Peyer's patch (tissue), 4 donors: ENCODE measurements at regions not wholly inside any gene's neighbourhood (a gene's known extent, or its start where the extent isn't known, plus 50 kb on each side); places are given as distances from the start of the nearest gene placed in this dataset.

Experiments
- DNase-seq, 3 donors: peaks; one replicate each; pipeline ENCODE4 v3.0.0-alpha.2; 2017 to 2019
- H3K27ac ChIP-seq, 4 donors: fragments of 200-600 bp; sonication (generic); one replicate each; pipeline ENCODE4 v1.5.1; 2016 to 2019
- H3K27me3 ChIP-seq, 2 donors: fragments of 200-600 bp; sonication (generic); one replicate each; pipeline ENCODE4 v1.5.1; 2019
- H3K36me3 ChIP-seq, 3 donors: fragments of 200-600 bp; sonication (generic); one replicate each; pipeline ENCODE4 v1.5.1; 2016 to 2019
- H3K4me1 ChIP-seq, 4 donors: fragments of 200-600 bp; sonication (generic); one replicate each; pipeline ENCODE4 v1.5.1; 2016 to 2019
- H3K4me3 ChIP-seq, 4 donors: fragments of 200-600 bp; sonication (generic); 1 replicate in 3 of 4; 2 replicates in 1 of 4; pipeline ENCODE4 v1.5.1; 2016 to 2019; ENCODE audit warnings: mild to moderate bottlenecking in 1 of 4
- H3K9me3 ChIP-seq, 4 donors: fragments of 200-600 bp; sonication (generic); one replicate each; pipeline ENCODE4 v1.5.1; 2016 to 2019; ENCODE audit warnings: mild to moderate bottlenecking in 1 of 4
- POLR2A ChIP-seq, 2 donors: fragments of 450-650 bp; IDR thresholded peaks; one replicate each; pipeline ENCODE4 v1.5.1; 2017; ENCODE audit warnings: antibody characterized with exemption in 2 of 2, mild to moderate bottlenecking in 2 of 2, moderate library complexity in 2 of 2
- TF ChIP-seq, protein P1 (sequence below), 6 experiments: fragments of 450-650 bp in 4 of 6; fragments of 200-600 bp in 2 of 6; sonication (generic) in 1 of 6; IDR thresholded peaks; one replicate each; pipeline ENCODE4 v1.5.1; 2017 to 2019; ENCODE audit warnings: antibody characterized with exemption in 6 of 6, mild to moderate bottlenecking in 3 of 6, moderate library complexity in 1 of 6

DNA sequence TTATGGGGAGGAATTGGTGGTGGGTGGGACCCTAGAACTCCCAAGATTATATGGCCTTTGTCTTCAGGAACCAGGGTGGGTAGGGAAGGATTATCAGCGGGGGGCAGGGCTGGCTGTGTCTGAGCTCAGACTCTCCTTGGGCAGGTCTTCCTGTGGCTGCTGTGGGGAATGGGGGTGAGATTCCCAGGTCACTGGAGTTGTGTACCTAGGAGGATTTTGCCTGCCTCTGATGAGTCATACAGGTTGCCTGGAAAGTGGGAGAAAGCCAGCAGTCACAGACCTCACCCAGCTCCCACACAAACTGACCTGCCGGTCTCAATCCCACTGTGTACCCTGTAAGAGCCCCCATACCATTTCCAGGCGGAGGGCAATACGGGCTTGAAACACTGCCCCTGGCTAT lies 209.9 kb upstream of the CNTN3 start:
- H3K4me1 ChIP-seq: no peaks in the 10 kb centered on the region
- no peaks in the 10 kb centered on the region for H3K36me3 ChIP-seq
- H3K27me3 ChIP-seq: no peaks in the 10 kb centered on the region
- TF ChIP-seq, protein P1, sequence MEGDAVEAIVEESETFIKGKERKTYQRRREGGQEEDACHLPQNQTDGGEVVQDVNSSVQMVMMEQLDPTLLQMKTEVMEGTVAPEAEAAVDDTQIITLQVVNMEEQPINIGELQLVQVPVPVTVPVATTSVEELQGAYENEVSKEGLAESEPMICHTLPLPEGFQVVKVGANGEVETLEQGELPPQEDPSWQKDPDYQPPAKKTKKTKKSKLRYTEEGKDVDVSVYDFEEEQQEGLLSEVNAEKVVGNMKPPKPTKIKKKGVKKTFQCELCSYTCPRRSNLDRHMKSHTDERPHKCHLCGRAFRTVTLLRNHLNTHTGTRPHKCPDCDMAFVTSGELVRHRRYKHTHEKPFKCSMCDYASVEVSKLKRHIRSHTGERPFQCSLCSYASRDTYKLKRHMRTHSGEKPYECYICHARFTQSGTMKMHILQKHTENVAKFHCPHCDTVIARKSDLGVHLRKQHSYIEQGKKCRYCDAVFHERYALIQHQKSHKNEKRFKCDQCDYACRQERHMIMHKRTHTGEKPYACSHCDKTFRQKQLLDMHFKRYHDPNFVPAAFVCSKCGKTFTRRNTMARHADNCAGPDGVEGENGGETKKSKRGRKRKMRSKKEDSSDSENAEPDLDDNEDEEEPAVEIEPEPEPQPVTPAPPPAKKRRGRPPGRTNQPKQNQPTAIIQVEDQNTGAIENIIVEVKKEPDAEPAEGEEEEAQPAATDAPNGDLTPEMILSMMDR (IDR thresholded peaks at IDR 0.05): no peak
- no peak for TF ChIP-seq POLR2A (IDR thresholded peaks at IDR 0.05)
- DNase-seq: no peak
- H3K9me3 ChIP-seq: no peaks in the 10 kb centered on the region
- no peak overlapping the region for H3K4me3 ChIP-seq
- no peak overlapping the region for H3K27ac ChIP-seq

DNA sequence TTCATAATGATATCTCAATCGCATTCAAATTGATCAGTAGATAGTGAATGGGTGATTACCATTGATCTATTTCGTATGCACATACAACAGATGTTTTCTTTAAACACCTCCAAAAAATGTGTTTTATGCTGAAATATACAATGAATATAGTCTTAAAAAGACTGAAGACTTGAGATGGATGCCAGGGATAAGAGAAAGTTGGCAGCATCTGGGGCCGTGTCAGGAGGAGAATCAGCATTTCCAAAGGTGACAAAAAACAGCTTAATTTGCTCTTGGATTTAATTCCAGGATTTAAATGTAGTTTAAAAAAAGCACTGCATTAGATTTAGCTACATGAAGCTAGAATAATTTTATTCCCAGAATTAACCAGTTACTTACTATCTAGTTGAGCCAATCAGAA lies 199.7 kb upstream of the CNTN3 start:
- no peak for DNase-seq
- Histone ChIP-seq H3K27ac (no peak overlapping the region), H3K27me3 (no peaks in the 10 kb centered on the region), H3K4me3 (no peak overlapping the region), H3K36me3 (no peaks in the 10 kb centered on the region), H3K9me3 (no peaks in the 10 kb centered on the region), H3K4me1 (no peaks in the 10 kb centered on the region)
- TF ChIP-seq, protein P1 (IDR thresholded peaks at IDR 0.05): no peak
- TF ChIP-seq POLR2A (IDR thresholded peaks at IDR 0.05): no peak

DNA sequence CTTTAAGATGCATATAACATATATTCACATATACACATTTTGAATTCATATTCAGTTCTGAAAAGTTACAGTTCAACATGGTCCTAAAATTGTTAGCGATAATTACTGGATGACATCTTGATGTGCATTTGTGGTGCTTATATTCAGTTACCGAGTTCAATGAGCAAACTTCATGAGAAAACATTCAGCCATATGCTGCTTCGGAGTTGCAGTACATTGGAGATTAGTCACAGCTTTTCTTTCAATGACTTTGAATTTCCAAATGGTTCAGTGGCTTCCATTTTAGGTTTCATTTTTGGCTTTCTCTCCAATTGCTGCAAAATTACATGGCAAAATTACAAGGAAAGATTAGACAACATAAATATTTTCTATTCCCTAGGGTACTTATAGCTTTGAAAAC lies 198.3 kb upstream of the CNTN3 start:
- DNase-seq: no peak
- H3K27ac ChIP-seq: no peak overlapping the region

DNA sequence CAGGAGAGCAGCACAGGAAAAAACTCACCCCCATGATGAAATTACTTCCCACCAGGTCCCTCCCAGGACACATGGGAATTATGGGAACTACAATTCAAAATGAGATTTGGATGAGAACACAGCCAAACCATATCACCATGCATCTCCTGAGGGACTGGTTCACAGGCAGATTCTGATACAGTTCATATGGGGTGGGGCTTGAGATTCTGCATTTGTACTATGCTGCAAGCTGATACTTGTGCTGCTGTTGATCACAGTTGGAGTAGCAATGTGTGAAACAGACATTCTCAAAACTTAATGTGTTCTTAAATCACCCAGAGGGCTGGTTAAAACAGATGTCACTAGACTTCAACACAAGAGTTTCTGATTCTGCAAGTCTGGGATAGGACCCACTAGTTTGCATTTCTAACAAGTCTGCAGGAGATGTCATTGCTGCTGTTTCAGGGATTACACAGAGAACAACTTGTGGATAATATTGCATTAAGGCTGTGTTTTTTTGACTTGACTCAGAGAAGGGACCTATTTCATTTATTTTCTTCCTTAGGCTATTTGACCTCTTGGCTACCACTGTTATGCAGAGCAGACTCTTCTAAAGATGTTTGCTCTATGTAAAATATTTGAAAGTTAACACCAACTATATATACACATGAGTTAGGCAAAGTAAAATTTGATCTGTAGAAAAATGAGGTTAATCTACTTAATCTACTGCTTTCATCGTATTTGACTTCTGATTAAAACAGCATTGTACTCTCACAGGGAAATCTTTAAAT lies 194.2 kb upstream of the CNTN3 start:
- no peak overlapping the region for H3K27ac ChIP-seq
- no peak for DNase-seq
- H3K4me3 ChIP-seq: no peak overlapping the region
- H3K9me3 ChIP-seq: no peaks in the 10 kb centered on the region
- H3K4me1 ChIP-seq: no peaks in the 10 kb centered on the region
- no peaks in the 10 kb centered on the region for H3K36me3 ChIP-seq
- H3K27me3 ChIP-seq: no peaks in the 10 kb centered on the region
- no peak for TF ChIP-seq POLR2A (IDR thresholded peaks at IDR 0.05)
- TF ChIP-seq, protein P1 (IDR thresholded peaks at IDR 0.05): no peak

More for the DNA sequence above, 198.3 kb upstream of the CNTN3 start:
- no peak for TF ChIP-seq POLR2A (IDR thresholded peaks at IDR 0.05)
- TF ChIP-seq, protein P1 (IDR thresholded peaks at IDR 0.05): no peak
- H3K36me3 ChIP-seq: no peaks in the 10 kb centered on the region
- H3K27me3 ChIP-seq: no peaks in the 10 kb centered on the region
- no peak overlapping the region for H3K4me3 ChIP-seq
- H3K9me3 ChIP-seq: no peaks in the 10 kb centered on the region
- no peaks in the 10 kb centered on the region for H3K4me1 ChIP-seq

DNA sequence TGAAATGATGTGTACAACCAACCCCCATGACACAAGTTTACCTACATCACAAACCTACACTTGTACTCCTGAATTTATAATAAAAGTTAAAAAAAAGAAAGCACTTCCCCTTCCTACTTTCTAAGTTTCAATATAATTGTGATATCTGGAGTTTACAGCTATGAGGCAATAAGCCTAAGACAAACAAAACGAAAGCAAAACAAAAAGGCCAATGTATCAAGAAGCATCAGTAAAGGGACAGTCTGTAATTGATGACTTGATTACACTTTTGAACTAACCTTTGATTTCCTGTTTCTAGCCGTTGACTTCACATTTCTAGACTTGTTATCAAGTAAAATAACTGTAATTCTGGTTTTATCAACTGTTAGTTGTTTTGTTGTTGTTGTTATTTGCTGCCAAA lies 187.5 kb upstream of the CNTN3 start:
- TF ChIP-seq, protein P1 (IDR thresholded peaks at IDR 0.05): no peak
- TF ChIP-seq POLR2A (IDR thresholded peaks at IDR 0.05): no peak
- H3K4me1 ChIP-seq: no peaks in the 10 kb centered on the region
- H3K27me3 ChIP-seq: no peaks in the 10 kb centered on the region
- H3K4me3 ChIP-seq: no peak overlapping the region
- H3K9me3 ChIP-seq: no peaks in the 10 kb centered on the region
- H3K36me3 ChIP-seq: no peaks in the 10 kb centered on the region
- DNase-seq: no peak
- no peak overlapping the region for H3K27ac ChIP-seq
